ENCODE measurements at regions not wholly inside any gene's neighbourhood (a gene's known extent, or its start where the extent isn't known, plus 50 kb on each side); places are given as distances from the start of the nearest gene placed in this dataset.

GRCh38 chrX:123087326-123087725, 96.8 kb upstream of the GRIA3 start:
- TF ChIP-seq CTCF (IDR thresholded peaks at IDR 0.05) (no peak), POLR2A (IDR thresholded peaks at IDR 0.05) (no peak)

Measured in prostate gland (tissue), 2 donors.